Liver (tissue), 8 donors: ENCODE measurements at regions not wholly inside any gene's neighbourhood (a gene's known extent, or its start where the extent isn't known, plus 50 kb on each side); places are given as distances from the start of the nearest gene placed in this dataset.

Source experiments
- DNase-seq: peaks from one replicate; pipeline ENCODE4 v3.0.0-alpha.2; 2017; ENCODE audit warnings: low spot score
- H3K27ac ChIP-seq, 2 donors: one replicate each; pipeline ENCODE4 v1.7.0; 2013; ENCODE audit warnings: inconsistent platforms in 2 of 2, low read length in 2 of 2, control low read depth in 1 of 2, low read depth in 1 of 2, mild to moderate bottlenecking in 1 of 2
- H3K27me3 ChIP-seq, 4 donors: one replicate each; pipeline versions ENCODE4 v1.6.1 to v1.7.0; 2013; ENCODE audit warnings: low read length in 3 of 4, inconsistent platforms in 1 of 4, mild to moderate bottlenecking in 1 of 4, moderate library complexity in 1 of 4; ENCODE audit not compliant: control insufficient read depth in 4 of 4, insufficient read depth in 4 of 4
- H3K36me3 ChIP-seq, 4 donors: one replicate each; pipeline versions ENCODE4 v1.6.1 to v1.7.0; 2013; ENCODE audit warnings: low read length in 3 of 4, mild to moderate bottlenecking in 3 of 4, low read depth in 1 of 4, moderate library complexity in 1 of 4; ENCODE audit not compliant: control insufficient read depth in 4 of 4, insufficient read depth in 3 of 4
- H3K4me1 ChIP-seq, 4 donors: one replicate each; pipeline versions ENCODE4 v1.6.1 to v1.7.0; 2013; ENCODE audit warnings: low read length in 3 of 4, mild to moderate bottlenecking in 3 of 4, moderate library complexity in 1 of 4; ENCODE audit not compliant: control insufficient read depth in 4 of 4, insufficient read depth in 4 of 4
- H3K4me3 ChIP-seq, 3 donors: one replicate each; pipeline versions ENCODE4 v1.6.1 to v1.7.0; 2013; ENCODE audit warnings: low read length in 3 of 3, control low read depth in 1 of 3, low read depth in 1 of 3, mild to moderate bottlenecking in 1 of 3
- H3K9ac ChIP-seq, 2 donors: one replicate each; pipeline ENCODE4 v1.7.0; 2013; ENCODE audit warnings: low read length in 2 of 2, mild to moderate bottlenecking in 2 of 2, moderate library complexity in 2 of 2, control low read depth in 1 of 2, low read depth in 1 of 2
- H3K9me3 ChIP-seq, 4 donors: one replicate each; pipeline versions ENCODE4 v1.6.1 to v1.7.0; 2013; ENCODE audit warnings: low read length in 3 of 4; ENCODE audit not compliant: control insufficient read depth in 4 of 4
- ATF3 ChIP-seq: IDR thresholded peaks from 2 replicates; pipeline ENCODE4 v1.6.1; 2016; ENCODE audit warnings: antibody characterized with exemption
- CTCF ChIP-seq: fragments of 150-350 bp; IDR thresholded peaks from 2 replicates; pipeline ENCODE4 v1.5.1; 2017; ENCODE audit warnings: improper control_type of control experiment, low read depth, low read length; ENCODE audit not compliant: missing input control
- EGR1 ChIP-seq, 2 donors: IDR thresholded peaks; 2 replicates each; pipeline ENCODE4 v1.6.1; 2016 to 2018; ENCODE audit warnings: antibody characterized with exemption in 2 of 2, low read depth in 2 of 2
- GABPA ChIP-seq, 2 donors: IDR thresholded peaks in 1 of 2; conservative IDR thresholded peaks in 1 of 2; 2 replicates each; pipeline ENCODE4 v1.6.1; 2016; ENCODE audit warnings: antibody characterized with exemption in 2 of 2, mild to moderate bottlenecking in 1 of 2, moderate library complexity in 1 of 2
- HNF4A ChIP-seq, 2 donors: conservative IDR thresholded peaks; 2 replicates each; pipeline ENCODE4 v1.6.1; 2016; ENCODE audit warnings: antibody characterized with exemption in 2 of 2, mild to moderate bottlenecking in 2 of 2
- HNF4G ChIP-seq: IDR thresholded peaks from 2 replicates; pipeline ENCODE4 v1.6.1; 2016; ENCODE audit warnings: antibody characterized with exemption
- JUND ChIP-seq, 2 donors: IDR thresholded peaks; 2 replicates each; pipeline ENCODE4 v1.6.1; 2016; ENCODE audit warnings: antibody characterized with exemption in 2 of 2
- MAX ChIP-seq: IDR thresholded peaks from 2 replicates; pipeline ENCODE4 v1.6.1; 2016; ENCODE audit warnings: antibody characterized with exemption
- NR2F2 ChIP-seq: IDR thresholded peaks from 2 replicates; pipeline ENCODE4 v1.6.1; 2016; ENCODE audit warnings: antibody characterized with exemption
- RAD21 ChIP-seq, 2 donors: IDR thresholded peaks; 2 replicates each; pipeline ENCODE4 v1.6.1; 2016; ENCODE audit warnings: antibody characterized with exemption in 2 of 2, mild to moderate bottlenecking in 2 of 2
- REST ChIP-seq: IDR thresholded peaks from 2 replicates; pipeline ENCODE4 v1.6.1; 2016; ENCODE audit warnings: antibody characterized with exemption, mild to moderate bottlenecking
- SP1 ChIP-seq: IDR thresholded peaks from 2 replicates; pipeline ENCODE4 v1.6.1; 2018; ENCODE audit warnings: antibody characterized with exemption, mild to moderate bottlenecking
- ZBTB33 ChIP-seq: IDR thresholded peaks from 2 replicates; pipeline ENCODE4 v1.6.1; 2016; ENCODE audit warnings: antibody characterized with exemption
- WGBS: extraction: QIAGEN DNeasy Blood & Tissue Kit; methylation state at CpG from one replicate; pipeline ENCODE4 v1.1.7; 2013; 5-methylcytosine and 5-hydroxymethylcytosine counted together
- donor health status: healthy.
- donor health status: healthy.
- donor health status: healthy.
- donor health status: healthy.
- donor health status: healthy.

GRCh38 chr5:121156565-121156964 is 692.5 kb downstream of the PRR16 start:
- Histone ChIP-seq H3K9ac (no peak overlapping the region), H3K27me3 (no peaks in the 10 kb centered on the region), H3K9me3 (no peaks in the 10 kb centered on the region), H3K27ac (no peak overlapping the region), H3K4me3 (no peak overlapping the region), H3K36me3 (no peaks in the 10 kb centered on the region), H3K4me1 (no peaks in the 10 kb centered on the region)
- no peak for DNase-seq
- TF ChIP-seq CTCF (no peak), JUND (IDR thresholded peaks at IDR 0.05) (no peak), HNF4A (conservative IDR thresholded peaks at IDR 0.05) (no peak), MAX (no peak), GABPA (IDR thresholded peaks at IDR 0.05 in 1 of 2, conservative IDR thresholded peaks at IDR 0.05 in 1 of 2) (no peak), HNF4G (no peak), SP1 (no peak), RAD21 (IDR thresholded peaks at IDR 0.05) (no peak), EGR1 (IDR thresholded peaks at IDR 0.05; ENCODE audit: low read depth in 2 of 2) (no peak), REST (no peak), NR2F2 (no peak), ATF3 (no peak)
- WGBS, result 67% methylated on average over 1 of the region's 1 CpG

- Histone ChIP-seq H3K9ac (no peak overlapping the region), H3K27ac (no peak overlapping the region), H3K27me3 (no peaks in the 10 kb centered on the region), H3K4me3 (no peak overlapping the region), H3K4me1 (no peaks in the 10 kb centered on the region), H3K36me3 (no peaks in the 10 kb centered on the region), H3K9me3 (no peaks in the 10 kb centered on the region)
- DNase-seq, result no peak
- TF ChIP-seq ZBTB33, result no peak
- no peak for TF ChIP-seq CTCF
Measured at GRCh38 chr5:121158451-121158850, 693.2 kb upstream of the FTMT start.
